NB4 (cell line): ENCODE measurements at regions not wholly inside any gene's neighbourhood (a gene's known extent, or its start where the extent isn't known, plus 50 kb on each side); places are given as distances from the start of the nearest gene placed in this dataset.

Experiments used
- CTCF ChIP-seq: IDR thresholded peaks from one replicate; pipeline ENCODE4 v1.5.1; 2012; ENCODE audit warnings: low read depth, low read length
- POLR2A ChIP-seq: IDR thresholded peaks from 2 replicates; pipeline ENCODE4 v1.6.1; 2011; ENCODE audit warnings: mild to moderate bottlenecking; ENCODE audit not compliant: insufficient read length; ENCODE audit errors: extremely low read depth

GRCh38 chr2:116810071-116810470 is 1004.4 kb upstream of the DDX18 start:
- no peak for TF ChIP-seq CTCF
- TF ChIP-seq POLR2A = no peak
